Stimulated activated CD4-positive, alpha-beta T cell treated with anti-CD3 and anti-CD28 coated beads, Interleukin-4, amount 100 ng/mL, for 48 hours (primary cell): ENCODE measurements at regions not wholly inside any gene's neighbourhood (a gene's known extent, or its start where the extent isn't known, plus 50 kb on each side); places are given as distances from the start of the nearest gene placed in this dataset.

ENCODE experiments used
- DNase-seq, 2 donors: peaks; one replicate each; pipeline ENCODE4 v3.0.0-alpha.2; 2020; ENCODE audit warnings: low read depth in 2 of 2

- DNase-seq: no peak
Measured at GRCh38 chr18:78676622-78677482, 302.8 kb upstream of the SALL3 start.

DNA sequence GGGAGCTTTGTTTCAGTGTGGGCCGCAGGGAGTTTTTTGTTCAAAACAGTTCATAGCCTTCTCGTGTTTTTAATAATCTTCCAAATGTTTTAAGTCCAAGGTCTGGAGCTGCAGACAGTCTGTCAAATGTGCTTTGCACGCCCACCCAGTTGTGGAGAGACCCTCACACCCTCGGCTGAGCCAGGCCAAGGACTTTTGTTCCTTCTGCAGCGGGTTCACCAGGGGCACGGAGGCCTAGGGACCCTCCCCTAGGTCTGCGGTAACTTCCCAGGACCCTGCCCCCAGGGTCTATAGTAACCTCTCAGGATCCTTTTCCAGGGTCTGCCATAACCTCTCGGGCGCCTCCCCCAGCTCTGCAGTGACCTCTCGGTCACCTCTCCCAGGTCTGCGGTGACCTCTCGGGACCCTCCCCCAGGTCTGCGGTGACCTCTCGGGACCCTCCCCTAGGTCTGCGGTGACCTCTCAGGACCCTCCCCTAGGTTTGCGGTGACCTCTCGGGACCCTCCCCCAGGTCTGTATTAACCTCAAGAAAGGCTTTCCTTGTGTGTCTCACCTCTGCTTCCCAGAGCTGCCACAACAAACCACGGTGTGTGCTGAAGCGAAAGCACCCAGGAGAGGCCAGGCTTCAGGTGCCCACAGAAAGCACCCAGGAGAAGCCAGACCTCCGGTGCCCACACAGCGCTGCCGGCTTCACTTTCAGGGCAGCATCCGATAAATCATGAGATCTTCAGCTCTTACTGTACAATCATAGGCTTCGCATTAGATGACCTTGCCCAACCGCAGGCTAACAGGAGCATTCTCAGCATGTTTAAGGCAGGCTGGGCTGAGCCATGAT is 301.9 kb upstream of the SALL3 start:
- DNase-seq: no peak

DNA sequence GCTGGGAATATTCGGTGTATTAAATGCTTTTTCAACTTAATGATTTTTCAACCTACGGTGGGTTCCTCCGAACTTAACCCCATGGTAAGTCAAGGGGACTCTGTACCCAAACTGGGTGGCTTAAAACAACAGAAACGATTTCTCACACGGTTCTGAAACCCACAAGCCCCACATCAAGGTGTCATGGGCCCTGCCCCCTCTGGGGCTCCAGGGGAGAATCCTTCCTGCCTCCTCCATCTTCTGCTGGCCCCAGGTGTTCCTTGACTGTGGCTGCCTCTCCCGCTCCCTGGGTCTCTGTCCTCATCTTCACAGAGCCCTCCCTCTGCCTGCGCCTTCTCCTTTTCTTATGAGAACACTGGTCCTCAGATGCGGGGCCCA is 301.3 kb upstream of the SALL3 start:
- DNase-seq: no peak

DNA sequence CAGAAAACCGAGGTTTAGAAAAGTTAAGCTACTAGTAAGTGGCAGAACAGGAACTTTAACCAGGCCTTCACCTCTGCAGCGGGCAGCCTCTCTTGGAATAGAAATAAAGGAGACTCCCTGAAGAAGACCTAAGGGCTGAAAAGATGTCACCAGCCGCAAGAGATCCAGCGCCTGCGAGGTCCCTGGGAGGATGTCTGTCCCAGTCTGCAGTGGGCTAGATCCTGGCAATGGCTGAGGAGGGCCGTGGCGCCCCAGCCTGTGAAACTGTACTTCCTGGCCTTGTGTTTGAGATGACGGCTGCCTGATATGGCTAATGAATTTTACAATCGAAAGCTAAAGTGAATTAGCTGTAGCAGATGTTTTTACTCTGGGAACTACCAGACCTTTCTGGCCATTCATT is 300.6 kb upstream of the SALL3 start:
- DNase-seq: no peak

GRCh38 chr18:78679613-78680260 is 299.9 kb upstream of the SALL3 start:
- no peak for DNase-seq

- no peak for DNase-seq
Measured at GRCh38 chr18:78681396-78681795, 298.2 kb upstream of the SALL3 start.

GRCh38 chr18:78681934-78682333 is 297.7 kb upstream of the SALL3 start:
- DNase-seq: no peak

DNA sequence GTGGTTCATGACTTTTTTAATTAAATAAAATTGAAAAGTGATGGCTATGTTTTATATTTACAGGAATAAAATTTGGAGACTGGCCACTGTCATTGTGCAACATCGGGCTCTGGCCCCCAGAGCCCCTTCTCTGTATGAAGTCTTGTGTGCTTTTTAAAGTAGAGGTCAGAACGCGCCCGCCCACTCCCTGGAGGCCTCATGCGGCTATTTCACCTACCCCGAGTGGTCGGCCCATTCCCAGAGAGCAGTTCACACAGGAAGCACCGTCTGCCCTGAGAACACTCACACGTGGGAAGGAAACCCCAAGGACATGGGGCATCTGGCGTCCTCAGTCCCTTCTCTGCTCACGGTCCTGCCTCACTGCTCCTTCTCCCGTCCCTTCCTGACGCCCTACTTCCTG is 296.9 kb upstream of the SALL3 start:
- no peak for DNase-seq

DNA sequence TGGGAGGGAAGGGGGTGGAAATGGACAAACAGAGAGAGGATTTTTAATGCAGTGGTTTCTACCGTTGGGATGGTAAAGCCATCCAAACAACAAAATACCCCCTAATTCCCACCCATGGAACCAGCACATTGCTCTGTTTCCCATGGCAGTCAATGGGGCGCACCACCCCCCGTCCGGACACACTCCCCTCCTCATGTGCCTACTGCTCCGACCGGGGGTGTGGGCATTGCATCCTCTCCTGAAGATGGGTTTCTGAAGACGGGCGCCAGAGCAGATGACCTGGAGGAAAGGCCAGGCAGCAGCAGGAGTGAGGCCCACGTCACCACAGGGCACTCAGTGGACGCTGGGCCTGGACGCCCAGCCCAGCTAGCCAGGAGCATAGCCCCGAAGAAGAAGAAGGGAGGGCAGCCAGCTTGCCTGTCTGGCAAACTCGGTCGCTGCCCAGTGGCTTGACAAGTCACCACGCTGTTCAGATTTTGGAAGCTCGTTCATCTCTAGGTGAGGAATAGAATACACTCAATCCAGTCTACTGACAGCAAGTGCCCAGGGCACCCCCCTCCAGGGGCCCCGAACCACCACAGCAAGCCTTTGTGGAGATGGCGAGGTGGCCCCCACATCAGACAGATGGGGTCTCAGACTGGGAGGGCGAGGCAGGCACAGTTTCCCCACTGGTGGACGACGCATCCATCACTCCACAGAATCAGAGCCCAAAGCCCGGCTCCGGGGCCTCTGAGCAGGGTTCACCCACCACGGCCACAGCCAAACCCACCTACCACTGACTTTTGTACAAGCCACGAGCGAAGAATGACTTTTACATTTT is 296.2 kb upstream of the SALL3 start:
- DNase-seq: no peak

DNA sequence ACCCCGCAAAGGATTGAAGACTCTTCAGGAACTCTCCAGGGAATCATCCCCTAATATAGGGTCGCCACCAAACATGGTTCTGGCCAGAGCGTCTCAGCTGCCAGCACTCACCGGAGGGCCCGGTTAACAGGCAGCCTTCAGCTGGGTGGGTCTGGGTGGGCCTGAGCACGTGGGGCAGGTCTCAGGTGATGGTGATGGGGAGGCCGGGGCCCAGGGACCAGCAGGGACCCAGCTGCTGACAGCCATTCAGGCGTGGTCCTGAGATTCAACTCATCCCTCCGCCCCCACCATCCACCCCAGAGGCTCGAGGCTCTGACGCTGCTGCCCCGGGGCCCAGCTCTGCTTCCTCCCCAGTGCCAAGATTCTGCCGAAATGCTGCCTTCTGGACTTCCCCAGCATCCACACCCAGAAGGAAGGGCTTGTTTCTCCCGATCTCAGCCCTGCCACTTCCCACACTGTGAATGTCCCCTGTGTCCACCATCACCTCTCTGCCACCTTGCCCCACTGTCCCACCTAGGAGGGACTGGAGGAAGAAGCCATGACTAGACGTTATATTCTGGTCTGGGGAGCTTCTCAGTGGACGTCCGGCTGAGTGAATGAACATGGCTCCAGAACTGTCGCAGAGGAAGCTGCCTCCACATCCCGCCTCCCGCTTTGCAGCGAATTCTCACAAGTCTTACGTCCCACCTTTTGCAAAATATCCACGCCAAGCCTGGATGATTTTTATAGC is 294.2 kb upstream of the SALL3 start:
- DNase-seq: no peak

- no peak for DNase-seq
Measured at GRCh38 chr18:78685980-78686530, 293.6 kb upstream of the SALL3 start.

DNA sequence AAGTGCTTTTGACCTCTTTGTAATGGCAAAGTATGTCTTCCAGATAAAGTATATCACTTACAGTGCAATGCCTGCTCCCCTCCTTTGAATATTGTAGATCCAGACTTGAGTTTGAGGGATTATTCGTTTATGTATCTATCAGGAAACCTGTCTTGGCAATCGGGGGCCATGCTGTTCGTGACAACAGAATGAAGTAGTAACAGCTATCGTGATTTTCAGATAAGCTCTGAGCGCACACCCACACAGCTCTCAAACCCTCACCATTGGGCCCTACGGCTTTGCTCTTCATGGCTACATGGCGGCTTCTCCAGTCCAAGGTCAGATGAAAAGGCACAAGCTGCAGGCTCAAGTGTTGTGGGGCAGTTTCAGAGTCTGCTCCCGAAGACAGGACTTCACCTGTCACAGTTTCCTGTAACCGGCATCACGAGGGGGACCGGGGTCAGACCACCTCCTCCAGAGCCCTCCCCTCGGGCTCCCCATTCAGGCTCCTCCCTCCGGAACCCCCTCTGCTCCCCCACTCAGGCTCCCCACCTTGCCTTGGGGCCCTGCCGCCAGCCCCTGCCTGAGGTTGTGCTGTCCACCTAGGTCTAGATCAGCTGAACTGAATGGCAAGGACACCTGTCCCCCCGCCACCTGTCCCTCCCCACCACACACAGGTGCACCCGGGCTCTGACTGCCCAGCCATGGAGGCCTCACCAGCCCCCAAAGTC is 292.5 kb upstream of the SALL3 start:
- no peak for DNase-seq

DNA sequence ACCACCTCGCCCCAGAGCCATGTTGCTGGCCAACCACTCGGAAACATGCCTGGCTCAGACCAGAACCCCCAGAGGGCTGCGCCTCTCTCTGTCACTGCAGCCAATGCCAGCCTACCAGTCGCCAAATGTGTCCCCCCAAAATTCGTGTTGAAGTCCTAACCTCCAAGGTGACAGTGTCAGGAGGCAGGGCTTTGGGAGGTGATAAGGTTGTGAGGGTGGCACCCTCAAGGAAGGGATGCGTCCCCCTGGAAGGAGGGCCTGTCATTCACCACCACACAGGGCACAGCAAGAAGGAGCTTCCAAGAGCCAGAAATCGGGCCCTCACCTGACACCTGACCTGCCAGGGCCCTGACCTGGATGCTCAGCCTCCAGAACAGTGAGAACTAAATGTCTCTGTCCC is 291.9 kb upstream of the SALL3 start:
- no peak for DNase-seq

- no peak for DNase-seq
Measured at GRCh38 chr18:78688249-78688648, 291.4 kb upstream of the SALL3 start.

GRCh38 chr18:78688916-78689315 is 290.7 kb upstream of the SALL3 start:
- DNase-seq: no peak

DNA sequence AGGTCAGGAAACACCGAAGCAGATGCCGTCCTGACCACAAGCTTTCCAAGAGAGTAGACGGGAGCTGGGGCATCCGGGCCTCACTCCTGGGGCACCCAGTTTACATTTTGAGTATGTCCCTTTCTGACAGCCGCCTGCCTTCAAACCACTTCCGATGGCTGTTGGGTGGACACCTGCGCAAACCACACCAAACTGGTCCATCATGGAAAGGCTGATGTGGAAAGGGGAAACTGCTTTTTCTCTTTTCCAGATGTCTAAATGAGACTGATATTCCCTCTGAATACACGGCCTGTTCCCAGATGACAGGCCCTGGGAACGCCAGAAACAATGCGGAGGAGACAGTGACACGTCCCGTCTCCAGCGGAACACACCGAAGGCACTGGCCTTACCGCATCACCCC is 290.0 kb upstream of the SALL3 start:
- no peak for DNase-seq

GRCh38 chr18:78692105-78692504 is 287.5 kb upstream of the SALL3 start:
- no peak for DNase-seq

DNA sequence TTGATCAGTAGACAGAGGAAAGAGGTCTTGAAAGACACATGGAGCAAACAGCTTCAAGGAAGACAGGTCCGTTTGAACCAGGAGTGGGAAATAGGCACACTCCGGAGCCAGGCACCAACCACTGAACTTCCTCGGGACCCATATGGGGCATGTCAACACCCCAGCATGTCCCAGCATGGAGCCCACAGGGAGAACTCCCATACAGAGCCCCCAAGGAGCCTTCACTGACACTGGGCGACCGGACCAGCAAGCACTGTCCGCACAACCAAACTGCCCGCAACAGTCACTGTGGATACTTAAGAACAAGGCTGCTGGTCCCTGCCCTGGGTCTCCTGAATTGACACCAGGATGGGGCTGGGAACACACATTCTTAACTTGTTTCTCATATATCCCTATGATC is 286.2 kb upstream of the SALL3 start:
- DNase-seq: no peak

DNA sequence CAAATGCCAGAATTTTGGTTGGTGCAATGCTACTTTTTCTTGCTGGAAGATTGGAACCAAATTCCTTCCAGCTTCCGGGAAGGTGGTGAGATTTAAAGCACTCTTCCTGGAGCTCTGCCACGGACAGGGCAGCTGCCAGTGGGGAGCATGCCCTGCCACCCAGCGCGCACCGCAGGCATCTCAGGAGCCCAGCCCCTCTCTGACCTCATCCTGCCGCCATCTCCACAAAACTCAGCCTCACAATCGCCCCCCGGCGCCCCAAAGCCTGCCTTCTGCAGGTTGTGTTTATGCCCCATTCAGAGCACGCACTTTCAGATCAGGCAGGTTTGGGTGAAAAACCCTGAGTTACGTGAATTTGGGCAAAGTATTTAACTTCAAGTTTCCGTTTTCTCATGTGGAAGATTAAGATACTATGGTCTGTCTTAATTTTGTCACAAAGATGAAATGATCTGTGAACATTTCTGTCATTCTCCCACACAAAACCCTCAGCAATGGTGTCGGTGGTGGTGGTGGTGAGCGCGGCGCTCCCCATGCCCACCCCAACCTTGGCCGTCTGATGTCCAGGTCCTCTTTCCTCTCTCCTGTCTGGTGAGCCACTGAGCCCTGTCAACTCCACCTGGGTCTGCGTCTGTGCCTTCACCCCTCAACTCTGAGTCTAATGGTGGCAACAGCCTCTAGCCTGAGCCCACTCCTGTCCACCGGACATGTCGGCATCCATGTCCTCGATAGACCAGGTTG is 282.8 kb upstream of the SALL3 start:
- no peak for DNase-seq
